GM06990 (cell line): ENCODE measurements at regions not wholly inside any gene's neighbourhood (a gene's known extent, or its start where the extent isn't known, plus 50 kb on each side); places are given as distances from the start of the nearest gene placed in this dataset.
"Not testable (repeated sequence)": the region's sequence is repeated elsewhere in the genome, so short reads cannot be mapped to it uniquely, and the experiment has no call there.

ENCODE experiments used
- DNase-seq: peaks from one replicate; pipeline ENCODE4 v3.0.0-alpha.2; 2011; ENCODE audit not compliant: insufficient read length; ENCODE audit errors: extremely low read depth
- H3K27me3 ChIP-seq: replicated peaks from 2 replicates; pipeline ENCODE4 v1.6.0; 2011; ENCODE audit warnings: low read length; ENCODE audit not compliant: control insufficient read depth, insufficient read depth
- H3K36me3 ChIP-seq: 2 replicates; pipeline ENCODE4 v1.5.1; 2011; ENCODE audit warnings: low read length; ENCODE audit not compliant: control insufficient read depth, insufficient read depth
- H3K4me3 ChIP-seq: replicated peaks from 2 replicates; pipeline ENCODE4 v1.5.1; 2011; ENCODE audit warnings: low read depth, mild to moderate bottlenecking, control low read depth, low read length
- CTCF ChIP-seq: IDR thresholded peaks from 2 replicates; pipeline ENCODE4 v1.5.1; 2011; ENCODE audit warnings: low read length, control low read depth, mild to moderate bottlenecking, inconsistent platforms; ENCODE audit not compliant: insufficient read depth, poor library complexity, severe bottlenecking

DNA sequence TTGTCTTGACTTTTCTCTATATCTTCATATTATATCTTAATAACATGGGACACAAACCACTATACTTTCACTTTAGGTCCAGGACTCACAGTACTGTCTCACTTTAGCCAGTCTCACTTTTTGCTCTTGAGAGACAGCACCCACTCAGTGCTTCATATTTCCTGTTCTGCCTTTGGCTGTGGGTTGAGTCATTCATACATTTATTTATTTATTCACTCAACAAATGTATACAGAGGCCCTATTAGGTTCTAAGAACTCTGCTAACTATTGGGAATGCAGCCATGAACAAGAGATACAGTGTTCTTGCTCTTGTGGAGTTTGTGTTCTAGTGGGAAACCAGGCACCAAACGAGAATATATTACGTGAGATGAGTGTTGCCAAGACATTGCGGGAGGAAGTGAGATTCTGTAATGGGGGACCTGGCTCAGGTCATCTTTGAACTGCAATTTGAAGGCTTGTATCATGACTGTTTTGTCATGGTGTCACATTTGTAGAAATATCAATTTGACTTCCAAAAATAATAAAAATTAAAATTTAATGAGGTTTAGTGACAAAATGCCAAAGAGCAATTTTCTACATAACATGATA, 190.1 kb downstream of the SDHAF3 start:
- Histone ChIP-seq H3K4me3 (no peak overlapping the region), H3K27me3 (no peaks in the 10 kb centered on the region), H3K36me3 (no peaks in the 10 kb centered on the region)
- no peak for TF ChIP-seq CTCF
- peak; percentile 22 for DNase-seq

- Histone ChIP-seq H3K4me3 (no peak overlapping the region), H3K27me3 (no peaks in the 10 kb centered on the region; the same call in 1 of the 2 replicates)
- DNase-seq = no peak
These were observed 196.4 kb downstream of the SDHAF3 start for GRCh38 chr7:97313900-97314299.

GRCh38 chr7:97317575-97317974, 200.1 kb downstream of the SDHAF3 start:
- TF ChIP-seq CTCF = no peak
- H3K36me3 ChIP-seq = no peaks in the 10 kb centered on the region
- H3K27me3 ChIP-seq = no peaks in the 10 kb centered on the region; the same call in 1 of the 2 replicates
- no peak for DNase-seq
- H3K4me3 ChIP-seq = no peak overlapping the region

More at GRCh38 chr7:97313900-97314299, 196.4 kb downstream of the SDHAF3 start:
- H3K36me3 ChIP-seq = no peaks in the 10 kb centered on the region
- no peak for TF ChIP-seq CTCF

- not testable (repeated sequence) for H3K4me3 ChIP-seq, H3K36me3 ChIP-seq, H3K27me3 ChIP-seq, DNase-seq
These were observed 212.4 kb downstream of the SDHAF3 start for GRCh38 chr7:97329871-97330270.

- no peak for TF ChIP-seq CTCF
- Histone ChIP-seq H3K4me3 (no peak overlapping the region), H3K27me3 (no peaks in the 10 kb centered on the region; the same call in 1 of the 2 replicates), H3K36me3 (no peaks in the 10 kb centered on the region)
- no peak for DNase-seq
These were observed 220.4 kb downstream of the SDHAF3 start for GRCh38 chr7:97337849-97338248.

DNA sequence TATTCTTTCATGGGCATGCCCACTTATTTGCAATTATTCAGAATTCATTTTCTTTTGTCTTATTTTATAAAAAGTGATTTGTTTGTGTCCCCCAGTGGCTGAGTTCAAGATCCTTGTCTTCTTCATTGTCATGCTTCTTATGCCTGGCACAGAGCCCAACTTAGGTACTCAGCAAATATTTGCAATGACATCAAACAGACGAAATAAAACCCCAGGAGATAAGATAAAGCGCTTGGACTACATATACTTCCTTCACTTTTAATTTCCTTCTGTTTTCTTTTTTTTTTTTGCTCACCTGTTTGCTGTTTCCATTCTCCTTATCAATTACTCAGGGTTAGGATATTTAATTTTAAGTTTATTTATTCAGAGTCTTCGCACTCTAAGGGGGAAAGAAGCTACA, 225.0 kb downstream of the SDHAF3 start:
- no peak for TF ChIP-seq CTCF
- DNase-seq = no peak
- Histone ChIP-seq H3K27me3 (no peaks in the 10 kb centered on the region; the same call in 1 of the 2 replicates), H3K4me3 (no peak overlapping the region), H3K36me3 (no peaks in the 10 kb centered on the region)
